SJSA1 (cell line): ENCODE measurements at regions not wholly inside any gene's neighbourhood (a gene's known extent, or its start where the extent isn't known, plus 50 kb on each side); places are given as distances from the start of the nearest gene placed in this dataset.

ENCODE experiments used
- DNase-seq, 2 experiments: peaks; one replicate each; pipeline ENCODE4 v3.0.0-alpha.2; 2015 to 2020; ENCODE audit warnings: low spot score in 2 of 2, low read depth in 1 of 2
- H3K27ac ChIP-seq: fragments of 250-450 bp; sonication (Bioruptor Pico); 2 replicates; pipeline ENCODE4 v1.5.1; 2020; ENCODE audit warnings: mild to moderate bottlenecking, moderate library complexity
- H3K27me3 ChIP-seq: fragments of 250-450 bp; sonication (Bioruptor Pico); replicated peaks from 2 replicates; pipeline ENCODE4 v1.5.1; 2020; ENCODE audit warnings: mild to moderate bottlenecking, moderate library complexity
- H3K36me3 ChIP-seq: fragments of 250-450 bp; sonication (Bioruptor Pico); 2 replicates; pipeline ENCODE4 v1.5.1; 2020; ENCODE audit warnings: mild to moderate bottlenecking
- H3K4me1 ChIP-seq: fragments of 250-450 bp; sonication (Bioruptor Pico); replicated peaks from 2 replicates; pipeline ENCODE4 v1.6.1; 2021; ENCODE audit warnings: mild to moderate bottlenecking
- H3K4me3 ChIP-seq: fragments of 250-450 bp; sonication (Bioruptor Pico); 2 replicates; pipeline ENCODE4 v1.5.1; 2020; ENCODE audit warnings: mild to moderate bottlenecking
- H3K9me3 ChIP-seq: fragments of 250-450 bp; sonication (Bioruptor Pico); replicated peaks from 2 replicates; pipeline ENCODE4 v1.5.1; 2020; ENCODE audit warnings: mild to moderate bottlenecking

DNA sequence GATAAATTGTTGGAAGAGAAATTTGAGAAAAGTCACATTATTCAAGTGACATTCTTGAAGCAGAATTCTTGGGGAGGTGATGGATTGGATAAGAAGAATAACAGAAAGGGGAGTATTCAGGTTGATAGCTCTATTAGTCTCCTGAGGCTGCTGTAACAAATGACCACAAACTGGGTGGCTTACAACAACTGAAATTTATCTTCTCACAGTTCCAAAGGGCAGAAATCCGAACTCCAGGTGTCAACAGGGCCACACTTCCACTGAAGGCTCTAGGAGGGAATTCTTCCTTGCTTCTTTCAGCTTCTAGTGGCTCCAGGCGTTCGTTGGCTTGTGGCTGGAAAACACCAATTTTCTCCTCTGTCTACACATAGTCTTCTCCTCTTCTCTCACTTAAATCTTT, 99.8 kb downstream of the TES start:
- DNase-seq = no peak
- no peaks in the 10 kb centered on the region for H3K9me3 ChIP-seq
- peaks cover 31% of the 10 kb centered on the region for H3K4me1 ChIP-seq
- no peaks in the 10 kb centered on the region for H3K36me3 ChIP-seq
- no peak overlapping the region for H3K4me3 ChIP-seq
- no peak overlapping the region for H3K27ac ChIP-seq
- H3K27me3 ChIP-seq = no peaks in the 10 kb centered on the region

DNA sequence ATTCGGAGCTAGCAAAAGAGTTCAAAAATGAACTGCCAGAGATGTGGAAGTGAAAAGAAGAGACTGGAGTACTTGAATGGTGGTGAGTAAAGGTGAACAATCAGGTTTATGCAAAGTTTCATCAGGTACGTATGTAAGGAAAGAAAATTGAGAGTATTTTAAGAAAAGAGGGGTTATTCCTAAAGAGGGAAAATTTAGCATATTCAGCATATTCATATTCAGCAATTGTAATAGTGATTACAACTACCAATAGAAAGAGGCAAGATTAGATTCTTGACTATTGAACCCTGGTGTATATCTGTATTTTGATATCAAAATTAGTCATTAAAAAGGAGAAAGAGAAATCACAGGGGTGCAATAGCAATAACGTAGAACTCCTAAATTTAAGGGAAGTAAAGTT, 100.9 kb downstream of the TES start:
- Histone ChIP-seq H3K4me3 (no peak overlapping the region), H3K27ac (no peak overlapping the region), H3K27me3 (no peaks in the 10 kb centered on the region), H3K4me1 (peaks cover 31% of the 10 kb centered on the region), H3K36me3 (no peaks in the 10 kb centered on the region), H3K9me3 (no peaks in the 10 kb centered on the region)
- no peak for DNase-seq

DNA sequence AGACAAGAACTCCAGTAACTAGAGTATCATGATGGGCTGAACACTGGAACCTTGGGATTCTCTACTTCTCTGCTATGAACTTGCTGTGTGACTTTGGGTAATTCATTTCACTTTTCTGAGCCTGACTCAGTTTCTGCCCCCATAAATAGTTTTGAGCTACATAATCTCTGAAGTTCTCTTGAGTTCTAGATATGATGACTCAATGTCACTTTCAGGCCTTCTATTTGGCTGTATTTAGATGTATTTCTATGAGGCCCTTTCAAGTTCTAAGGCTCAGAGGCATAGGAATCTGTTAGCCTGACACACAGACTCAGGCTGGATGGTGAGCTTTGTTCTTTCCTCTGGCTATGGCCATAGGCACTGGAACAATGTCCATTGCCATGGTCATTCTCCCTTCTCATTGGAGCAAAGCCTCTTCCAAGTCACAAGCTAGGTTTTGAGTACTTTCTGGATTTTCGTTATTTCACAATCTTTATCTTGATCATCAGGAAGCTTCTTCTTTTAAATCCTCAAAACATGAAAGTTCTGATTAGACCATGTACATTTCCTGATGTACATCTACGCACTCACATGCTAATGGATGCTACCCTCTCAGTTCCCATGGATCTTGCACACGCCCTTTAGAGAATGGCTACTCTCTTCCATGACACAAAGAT, 101.6 kb downstream of the TES start:
- Histone ChIP-seq H3K36me3 (no peaks in the 10 kb centered on the region), H3K4me1 (peaks cover 36% of the 10 kb centered on the region), H3K27ac (no peak overlapping the region), H3K27me3 (no peaks in the 10 kb centered on the region), H3K9me3 (no peaks in the 10 kb centered on the region), H3K4me3 (no peak overlapping the region)
- no peak for DNase-seq

- DNase-seq = peak; percentile 46 to 72
- no peaks in the 10 kb centered on the region for H3K9me3 ChIP-seq
These were observed 105.0 kb downstream of the TES start for GRCh38 chr7:116315293-116315692.

DNA sequence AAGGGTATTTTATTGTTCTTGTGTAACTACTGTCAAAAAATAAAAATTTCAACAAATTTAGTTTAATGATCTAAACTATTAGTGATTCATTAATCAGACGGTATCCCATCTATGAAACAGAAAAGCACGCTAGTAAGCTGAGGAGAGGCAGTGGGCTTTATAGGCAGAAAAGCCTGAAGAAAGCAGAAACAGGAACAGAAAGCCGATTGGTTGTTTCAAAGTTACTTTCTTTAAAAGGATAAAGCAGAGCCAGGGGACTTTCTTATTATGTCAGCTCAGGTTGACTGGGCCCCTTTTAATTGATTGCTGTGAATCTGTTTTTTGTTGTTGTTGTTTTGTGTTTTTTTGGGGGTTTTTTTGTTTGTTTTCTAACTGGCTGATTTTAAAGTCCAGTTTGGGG, 105.5 kb downstream of the TES start:
- H3K9me3 ChIP-seq = no peaks in the 10 kb centered on the region
- no peak overlapping the region for H3K4me3 ChIP-seq
- H3K27me3 ChIP-seq = no peaks in the 10 kb centered on the region
- peaks cover 41% of the 10 kb centered on the region for H3K4me1 ChIP-seq
- no peaks in the 10 kb centered on the region for H3K36me3 ChIP-seq
- no peak for DNase-seq
- peak overlapping the region; percentile 3; the same call in 1 of the 2 replicates for H3K27ac ChIP-seq

More at GRCh38 chr7:116315293-116315692, 105.0 kb downstream of the TES start:
- peaks cover 45% of the 10 kb centered on the region for H3K4me1 ChIP-seq
- peak overlapping the region; percentile 3; the same call in 1 of the 2 replicates for H3K27ac ChIP-seq
- no peaks in the 10 kb centered on the region for H3K27me3 ChIP-seq
- no peaks in the 10 kb centered on the region for H3K36me3 ChIP-seq
- no peak overlapping the region for H3K4me3 ChIP-seq

DNA sequence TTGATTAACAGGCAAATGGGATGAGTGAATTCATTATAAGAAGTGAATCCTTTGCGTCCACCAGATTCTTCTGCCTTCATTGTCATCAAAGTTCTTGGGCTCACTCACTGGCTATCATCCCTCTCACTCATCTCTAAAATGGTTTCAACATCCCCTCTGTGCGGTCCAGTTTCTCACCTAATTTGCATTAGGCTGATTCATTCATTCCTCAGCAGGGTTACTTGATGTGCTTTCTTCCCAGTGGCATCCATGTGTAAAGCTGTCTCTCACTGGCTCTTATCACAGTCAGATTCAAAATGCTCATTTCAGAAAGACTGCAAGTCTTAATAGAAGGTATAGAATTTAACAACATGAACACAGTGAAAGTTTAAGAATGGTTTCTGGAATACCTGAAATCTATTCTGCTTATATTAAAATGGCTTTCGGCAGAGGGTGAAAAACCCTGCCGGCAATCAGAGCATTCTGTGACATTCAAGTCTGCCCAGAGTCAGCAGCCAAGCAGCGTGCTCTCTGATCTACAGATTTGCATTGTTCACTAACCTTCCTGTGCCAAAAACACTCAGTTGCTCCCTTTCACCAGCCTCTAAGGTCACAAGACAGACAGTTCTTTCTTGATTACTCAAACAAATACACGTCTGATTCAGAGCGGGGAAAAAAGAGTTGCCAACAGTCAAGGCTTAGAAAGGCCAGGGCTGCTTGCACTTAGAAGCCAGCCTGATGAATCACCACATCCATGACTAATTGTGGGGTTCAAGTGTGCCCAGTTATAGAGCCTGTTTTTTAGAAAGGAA, 106.7 kb downstream of the TES start:
- H3K36me3 ChIP-seq = no peaks in the 10 kb centered on the region
- peaks cover 31% of the 10 kb centered on the region for H3K4me1 ChIP-seq
- no peak overlapping the region for H3K4me3 ChIP-seq
- no peaks in the 10 kb centered on the region for H3K27me3 ChIP-seq
- peak overlapping the region; percentile 63 for H3K27ac ChIP-seq
- peak; percentile 87 to 92 for DNase-seq
- H3K9me3 ChIP-seq = no peaks in the 10 kb centered on the region

- peak in 1 of 2 experiments; percentile 21 for DNase-seq
- Histone ChIP-seq H3K4me1 (peaks cover 32% of the 10 kb centered on the region), H3K9me3 (no peaks in the 10 kb centered on the region), H3K27ac (peak overlapping the region; percentile 63), H3K4me3 (no peak overlapping the region), H3K27me3 (no peaks in the 10 kb centered on the region), H3K36me3 (no peaks in the 10 kb centered on the region)
These were observed 107.6 kb downstream of the TES start for GRCh38 chr7:116317907-116318306.

- Histone ChIP-seq H3K27me3 (no peaks in the 10 kb centered on the region), H3K4me1 (peaks cover 11% of the 10 kb centered on the region), H3K36me3 (no peaks in the 10 kb centered on the region), H3K9me3 (no peaks in the 10 kb centered on the region), H3K27ac (no peak overlapping the region), H3K4me3 (no peak overlapping the region)
- DNase-seq = no peak
These were observed 112.2 kb downstream of the TES start for GRCh38 chr7:116322541-116322940.

- Histone ChIP-seq H3K27me3 (no peaks in the 10 kb centered on the region), H3K4me1 (peaks cover 15% of the 10 kb centered on the region), H3K36me3 (no peaks in the 10 kb centered on the region), H3K27ac (no peak overlapping the region), H3K4me3 (no peak overlapping the region), H3K9me3 (no peaks in the 10 kb centered on the region)
- DNase-seq = no peak
These were observed 114.2 kb downstream of the TES start for GRCh38 chr7:116324582-116324981.

GRCh38 chr7:116325517-116325916, 115.2 kb downstream of the TES start:
- no peak for DNase-seq
- H3K27ac ChIP-seq = no peak overlapping the region
- H3K4me3 ChIP-seq = no peak overlapping the region
- H3K4me1 ChIP-seq = peaks cover 15% of the 10 kb centered on the region
- H3K36me3 ChIP-seq = no peaks in the 10 kb centered on the region
- H3K27me3 ChIP-seq = no peaks in the 10 kb centered on the region
- H3K9me3 ChIP-seq = no peaks in the 10 kb centered on the region

DNA sequence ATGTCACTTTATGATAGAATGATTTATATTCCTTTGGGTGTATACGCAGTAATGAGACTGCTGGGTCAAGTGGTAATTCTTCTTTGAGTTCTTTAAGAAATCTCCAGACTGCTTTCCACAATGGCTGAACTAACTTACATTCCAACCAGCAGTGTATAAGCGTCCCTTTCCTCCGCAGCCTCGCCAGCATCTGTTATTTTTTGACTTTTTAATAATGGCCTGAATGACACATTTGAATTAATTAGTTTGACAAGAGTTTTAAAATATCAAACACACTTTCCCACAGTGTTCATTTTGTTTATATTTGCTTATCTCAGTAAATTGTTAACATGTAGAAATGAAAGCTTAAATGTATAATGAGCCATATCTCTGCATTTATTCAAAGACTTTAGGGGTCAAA, 116.8 kb downstream of the TES start:
- no peaks in the 10 kb centered on the region for H3K27me3 ChIP-seq
- no peak overlapping the region for H3K4me3 ChIP-seq
- H3K27ac ChIP-seq = no peak overlapping the region
- no peaks in the 10 kb centered on the region for H3K9me3 ChIP-seq
- H3K36me3 ChIP-seq = no peaks in the 10 kb centered on the region
- peaks cover 15% of the 10 kb centered on the region for H3K4me1 ChIP-seq
- DNase-seq = no peak

DNA sequence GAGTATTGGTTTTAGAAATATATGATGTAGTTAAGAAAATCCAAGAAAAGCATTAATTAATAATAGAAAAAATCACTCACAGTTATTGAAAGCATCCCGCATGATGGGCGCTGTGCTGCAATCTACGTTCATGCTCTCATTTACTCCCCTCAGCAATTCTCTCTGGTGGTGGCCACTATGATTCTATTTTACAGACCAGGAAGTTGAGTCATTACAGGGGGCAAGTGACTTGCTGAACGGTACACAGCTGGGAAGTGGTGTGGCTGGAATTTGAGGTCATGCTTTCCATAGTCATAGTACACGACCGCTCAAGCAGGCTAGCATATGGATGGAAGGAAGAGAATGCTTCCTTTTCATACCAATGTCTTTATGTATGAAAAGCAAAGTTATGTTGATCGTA, 117.4 kb downstream of the TES start:
- Histone ChIP-seq H3K9me3 (no peaks in the 10 kb centered on the region), H3K4me1 (peaks cover 12% of the 10 kb centered on the region)

GRCh38 chr7:116328161-116328560, 117.8 kb downstream of the TES start:
- no peak for DNase-seq

More for the DNA sequence above, 117.4 kb downstream of the TES start:
- Histone ChIP-seq H3K36me3 (no peaks in the 10 kb centered on the region), H3K27ac (peak overlapping the region; percentile 32), H3K4me3 (no peak overlapping the region), H3K27me3 (no peaks in the 10 kb centered on the region)
- DNase-seq = peak; percentile 39 to 62

DNA sequence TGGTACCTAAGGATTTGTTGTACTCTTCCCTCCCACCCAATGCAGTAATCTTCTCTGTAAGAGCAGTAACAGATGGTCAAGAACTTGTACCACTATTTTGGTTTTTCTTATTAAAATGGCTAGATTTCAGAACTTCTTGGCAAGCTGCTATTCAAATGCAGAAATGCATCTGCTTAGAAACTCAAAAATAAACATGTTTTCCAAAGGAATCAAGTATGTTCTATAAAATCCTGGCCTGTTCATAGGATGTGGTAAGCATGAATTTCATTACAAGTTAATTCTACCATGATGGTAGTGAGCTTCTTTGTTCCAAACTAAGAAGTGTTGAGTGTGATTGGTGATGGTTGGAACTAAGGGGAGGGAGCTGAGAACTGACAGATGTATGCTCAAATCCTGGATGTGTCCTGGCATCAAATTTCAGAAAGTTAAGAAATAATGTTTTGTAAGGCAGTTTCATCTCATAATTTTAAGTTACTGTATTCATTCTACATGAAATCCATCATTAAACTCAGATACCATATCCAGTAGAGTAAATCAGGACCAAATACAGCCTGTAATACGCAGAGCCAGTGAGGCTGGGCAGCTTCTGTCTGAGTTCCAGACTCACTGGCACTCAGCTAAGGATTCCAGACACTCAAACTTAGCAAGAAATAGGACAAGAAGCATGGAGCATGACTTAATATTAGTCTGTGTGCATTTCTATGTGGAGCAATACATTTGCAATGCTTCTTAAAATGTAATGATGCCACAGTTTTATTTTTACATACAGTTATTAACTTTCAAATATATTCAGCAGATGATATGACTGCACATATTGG, 119.6 kb downstream of the TES start:
- Histone ChIP-seq H3K9me3 (no peaks in the 10 kb centered on the region), H3K27ac (no peak overlapping the region), H3K4me3 (no peak overlapping the region), H3K4me1 (peaks cover 12% of the 10 kb centered on the region), H3K27me3 (no peaks in the 10 kb centered on the region), H3K36me3 (no peaks in the 10 kb centered on the region)
- DNase-seq = no peak

More at GRCh38 chr7:116328161-116328560, 117.8 kb downstream of the TES start:
- Histone ChIP-seq H3K4me1 (peaks cover 12% of the 10 kb centered on the region), H3K27me3 (no peaks in the 10 kb centered on the region), H3K9me3 (no peaks in the 10 kb centered on the region), H3K4me3 (no peak overlapping the region), H3K27ac (peak overlapping the region; percentile 32), H3K36me3 (no peaks in the 10 kb centered on the region)
